ENCODE measurements at regions not wholly inside any gene's neighbourhood (a gene's known extent, or its start where the extent isn't known, plus 50 kb on each side); places are given as distances from the start of the nearest gene placed in this dataset.

DNA sequence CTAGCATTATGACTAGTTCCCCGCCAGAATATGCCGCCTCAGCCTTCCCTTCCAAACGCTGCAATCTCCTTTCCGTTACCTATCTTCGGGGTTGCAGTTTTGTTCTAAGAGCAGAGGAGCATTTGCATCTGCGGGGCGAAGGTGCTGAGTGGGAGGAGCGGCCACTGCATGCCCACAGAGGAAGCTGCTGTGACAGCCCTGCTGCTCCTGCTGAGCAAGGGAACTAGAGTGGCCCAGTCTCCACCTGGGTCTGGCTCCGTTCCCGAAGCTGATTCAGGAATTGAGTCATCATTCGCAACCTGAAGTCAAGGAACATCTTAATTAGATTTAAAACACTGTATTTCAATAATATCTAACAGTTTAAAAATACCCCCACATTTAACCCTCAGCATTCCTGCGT is 98.2 kb upstream of the TJP1 start:
- WGBS, 2 experiments (ENCODE audit: extremely low coverage in 1 of 2, insufficient coverage in 1 of 2, insufficient read length in 1 of 2, insufficient replicate concordance in 2 of 2, low coverage in 1 of 2, low lambda C conversion rate in 2 of 2, missing lambda C conversion rate in 1 of 2) = 73% methylated on average over 12 of the region's 12 CpGs; no CpG with 5 or more reads in 1 of the 2 experiments
- H3K23ac ChIP-seq (ENCODE audit: insufficient read length) = no peak overlapping the region
- H3K27me3 ChIP-seq (replicated peaks in 1 of 4; ENCODE audit: control insufficient read depth in 3 of 4, extremely low read depth in 1 of 4, insufficient read depth in 3 of 4, low read length in 3 of 4) = no peaks in the 10 kb centered on the region
- no peak overlapping the region for H4K5ac ChIP-seq (ENCODE audit: insufficient read length, low read depth, low read length)
- no peak overlapping the region for H2BK120ac ChIP-seq (replicated peaks; ENCODE audit: low read depth, low read length)
- no peak overlapping the region; the same call in 1 of the 2 replicates for H3K27ac ChIP-seq (ENCODE audit: low read depth, low read length)
- H2AK5ac ChIP-seq (ENCODE audit: low read depth, low read length) = no peak overlapping the region
- no peak overlapping the region for H3K4ac ChIP-seq (replicated peaks; ENCODE audit: insufficient read length, low read depth, low read length)
- H2BK15ac ChIP-seq (ENCODE audit: low read length) = peak overlapping the region; percentile 22; the same call in 1 of the 2 replicates
- H4K91ac ChIP-seq (replicated peaks; ENCODE audit: insufficient read length, low read length) = no peak overlapping the region
- H3K14ac ChIP-seq (ENCODE audit: insufficient read length) = no peak overlapping the region
- H3K36me3 ChIP-seq (ENCODE audit: control insufficient read depth in 2 of 4, insufficient read depth in 4 of 4, low read length in 3 of 4) = no peaks in the 10 kb centered on the region
- H4K8ac ChIP-seq (ENCODE audit: extremely low read depth, insufficient read depth, low read length) = no peak overlapping the region
- peak overlapping the region; percentile 27; the same call in 1 of the 2 replicates for H2BK12ac ChIP-seq (ENCODE audit: low read depth, low read length)
- H3K79me1 ChIP-seq (ENCODE audit: low read depth, low read length) = no peaks in the 10 kb centered on the region
- no peak overlapping the region for H3K4me3 ChIP-seq (ENCODE audit: extremely low read depth in 1 of 4, insufficient read depth in 2 of 4, low read depth in 3 of 4, low read length in 4 of 4)
- H3K4me2 ChIP-seq (ENCODE audit: insufficient read depth in 1 of 2, low read depth in 2 of 2, low read length in 2 of 2) = no peak overlapping the region; a peak in 1 of 4 replicates
- no peaks in the 10 kb centered on the region for H4K20me1 ChIP-seq (replicated peaks in 1 of 2; ENCODE audit: control insufficient read depth in 1 of 2, insufficient read depth in 2 of 2, low read length in 2 of 2)
- H3K4me1 ChIP-seq (replicated peaks in 1 of 4; ENCODE audit: control insufficient read depth in 3 of 4, insufficient read depth in 4 of 4, low read length in 3 of 4) = peaks cover 7 to 16% (median 12%) of the 10 kb centered on the region in 4 experiments
- H3K23me2 ChIP-seq (ENCODE audit: low read depth, low read length) = no peaks in the 10 kb centered on the region
- no peak overlapping the region; the same call in 1 of the 2 replicates for H3K18ac ChIP-seq (ENCODE audit: extremely low read depth, low read length)
- H2BK20ac ChIP-seq (ENCODE audit: low read length) = peak overlapping the region; percentile 50; the same call in 1 of the 2 replicates
- H3K79me2 ChIP-seq (ENCODE audit: control insufficient read depth in 1 of 2, insufficient read depth in 2 of 2, low read length in 2 of 2) = no peaks in the 10 kb centered on the region
- peak overlapping the region; percentile 36; the same call in 1 of the 2 replicates for H2BK5ac ChIP-seq (ENCODE audit: low read depth, low read length)
- no peak for DNase-seq (ENCODE audit: low read depth in 1 of 2, low spot score in 2 of 2)
- no peak overlapping the region; a peak in 1 of 7 replicates for H3K9ac ChIP-seq (replicated peaks in 1 of 4; ENCODE audit: extremely low read depth in 1 of 4, low read depth in 3 of 4, low read length in 3 of 4)
- CTCF ChIA-PET (ENCODE audit: partially characterized antibody) = interaction anchor here (1.0 to 1.6 kb wide), 4 partner anchors 8 to 254 kb away, joined by 3 to 7 read pairs (median 4); no protein-coding TSS in a partner anchor
- peak overlapping the region; percentile 31; the same call in 1 of the 2 replicates for H2AFZ ChIP-seq (ENCODE audit: low read length)
- no peak for FAIRE-seq
- H3K56ac ChIP-seq (replicated peaks; ENCODE audit: insufficient read length, low read depth, low read length) = no peak overlapping the region
- POLR2A ChIA-PET (ENCODE audit: partially characterized antibody) = interaction anchor here (0.8 to 2.0 kb wide), 3 partner anchors 15 to 189 kb away, joined by 3 to 6 read pairs (median 3); partner anchors contain the start of gene TJP1
- H3K9me3 ChIP-seq (ENCODE audit: insufficient read depth in 2 of 2, low read depth in 1 of 2, low read length in 1 of 2) = no peaks in the 10 kb centered on the region
- no peak for TF ChIP-seq KDM1A (IDR thresholded peaks at IDR 0.05; ENCODE audit: borderline replicate concordance, low read length)
- no peak for TF ChIP-seq CBX8 (IDR thresholded peaks at IDR 0.05; ENCODE audit: borderline replicate concordance, low read depth, low read length)
- no peak for TF ChIP-seq KDM4A (IDR thresholded peaks at IDR 0.05; ENCODE audit: low read depth, low read length, severe bottlenecking)
- TF ChIP-seq JUND (IDR thresholded peaks at IDR 0.05; ENCODE audit: low read length) = no peak
- no peak for TF ChIP-seq EP300 (IDR thresholded peaks at IDR 0.05; ENCODE audit: borderline replicate concordance in 1 of 2, low read depth in 2 of 2, low read length in 2 of 2)
